Activated CD4-positive, alpha-beta T cell treated with anti-CD3 and anti-CD28 coated beads, Interleukin-2, amount 50 U/mL, for 24 hours (primary cell): ENCODE measurements at regions not wholly inside any gene's neighbourhood (a gene's known extent, or its start where the extent isn't known, plus 50 kb on each side); places are given as distances from the start of the nearest gene placed in this dataset.
"Not testable (repeated sequence)": the region's sequence is repeated elsewhere in the genome, so short reads cannot be mapped to it uniquely, and the experiment has no call there.

Experiments used
- DNase-seq, 2 donors: peaks; one replicate each; pipeline ENCODE4 v3.0.0-alpha.2; 2020; ENCODE audit warnings: low read depth in 1 of 2, low spot score in 1 of 2

DNA sequence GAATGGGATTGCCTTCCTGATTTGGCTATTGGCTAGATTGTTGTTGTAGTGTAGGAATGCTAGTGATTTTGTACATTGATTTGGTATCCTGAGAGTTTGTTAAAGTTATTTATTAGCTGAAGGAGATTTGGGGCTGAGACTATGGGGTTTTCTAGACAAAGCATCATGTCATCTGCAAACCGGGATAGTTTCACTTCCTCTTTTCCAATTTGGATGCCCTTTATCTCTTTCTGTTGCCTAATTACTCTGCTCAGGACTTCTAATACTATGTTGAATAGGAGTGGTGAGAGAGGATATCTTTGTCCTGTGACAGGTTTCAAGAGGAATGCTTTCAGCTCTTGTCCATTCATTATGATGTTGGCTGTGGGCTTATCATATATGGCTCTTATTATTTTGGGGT, 265.7 kb upstream of the MGAT4C start:
- no peak for DNase-seq

- DNase-seq: no peak
These were observed 257.0 kb upstream of the MGAT4C start for GRCh38 chr12:86513226-86513625.

GRCh38 chr12:86496595-86496994, 240.4 kb upstream of the MGAT4C start:
- no peak for DNase-seq

- DNase-seq: no peak
These were observed 228.3 kb upstream of the MGAT4C start for GRCh38 chr12:86484473-86484872.

- no peak for DNase-seq
These were observed 217.0 kb upstream of the MGAT4C start for GRCh38 chr12:86473231-86473630.

DNA sequence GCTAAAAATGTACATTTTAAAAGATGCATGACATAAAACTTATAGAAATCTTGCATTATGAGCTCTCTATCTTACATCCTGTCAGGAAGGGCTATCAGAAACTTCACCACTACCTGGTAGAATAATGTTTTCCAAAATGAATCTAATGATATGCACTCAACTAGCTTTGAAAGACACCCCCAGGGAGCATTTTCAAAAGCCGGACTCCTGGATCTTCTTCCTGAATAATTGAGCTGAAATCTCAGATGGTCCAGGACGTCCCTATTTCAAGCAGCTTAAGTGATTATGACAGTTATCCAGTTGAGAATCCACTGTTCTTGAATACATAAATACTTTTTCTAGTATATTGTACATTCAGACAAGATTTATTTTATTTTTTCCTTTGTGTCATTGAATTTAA, 200.6 kb upstream of the MGAT4C start:
- DNase-seq: no peak

DNA sequence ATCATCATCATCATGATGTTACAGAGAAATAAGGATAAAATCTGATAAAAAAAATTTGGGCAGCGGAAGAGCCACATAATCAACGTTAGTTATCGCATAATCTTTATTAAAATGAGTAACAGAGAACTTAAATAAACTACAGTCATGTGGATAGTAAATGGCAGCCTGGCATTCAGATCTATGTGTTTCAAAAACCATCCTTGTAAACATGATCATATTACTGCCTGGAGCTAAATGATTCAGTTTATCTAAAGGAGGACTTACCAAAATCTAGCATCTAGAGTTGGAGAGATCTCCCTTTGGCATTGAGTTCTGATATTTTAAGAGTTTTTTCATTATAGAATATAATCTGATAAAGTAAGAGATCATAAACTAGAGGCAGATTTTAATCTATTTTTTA, 200.1 kb upstream of the MGAT4C start:
- no peak for DNase-seq

GRCh38 chr12:86445356-86445755, 189.2 kb upstream of the MGAT4C start:
- DNase-seq: no peak

GRCh38 chr12:86435053-86435452, 178.9 kb upstream of the MGAT4C start:
- no peak for DNase-seq

DNA sequence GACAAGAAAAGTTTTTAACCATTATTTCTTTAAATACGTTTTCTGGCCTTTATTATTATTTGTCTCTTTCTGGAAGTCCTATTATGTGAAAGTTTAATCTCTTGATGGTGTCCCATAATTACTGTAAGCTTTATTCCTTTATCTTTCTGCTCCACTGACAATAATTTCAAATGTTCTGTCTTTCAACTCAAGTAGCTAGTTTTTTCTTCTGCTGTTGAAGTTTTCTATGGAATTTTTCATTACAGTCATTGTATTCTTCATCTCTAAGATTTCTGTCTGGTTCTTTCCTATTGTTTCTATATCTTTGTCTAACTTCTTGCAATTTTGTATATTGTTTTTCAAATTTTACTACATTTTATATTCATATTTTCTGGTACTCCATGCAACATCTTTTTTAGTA, 173.6 kb upstream of the MGAT4C start:
- DNase-seq: no peak

DNA sequence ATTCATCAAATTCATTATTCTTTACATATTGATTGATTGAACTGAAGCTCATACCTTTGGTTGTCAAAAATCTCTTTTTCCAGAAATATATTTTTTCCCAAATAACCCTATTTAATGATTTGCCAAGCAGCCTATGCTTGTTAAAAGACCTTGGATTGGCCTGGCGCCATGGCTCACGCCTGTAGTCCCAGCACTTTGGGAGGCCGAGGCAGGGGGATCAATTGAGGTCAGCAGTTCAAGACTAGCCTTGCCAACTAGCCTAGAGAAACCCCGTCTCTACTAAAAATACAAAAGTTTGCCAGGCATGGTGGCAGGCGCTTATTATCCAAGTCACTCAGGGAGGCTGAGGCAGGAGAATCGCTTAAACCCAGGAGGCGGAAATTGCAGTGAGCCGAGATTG, 165.1 kb upstream of the MGAT4C start:
- DNase-seq: no peak

DNA sequence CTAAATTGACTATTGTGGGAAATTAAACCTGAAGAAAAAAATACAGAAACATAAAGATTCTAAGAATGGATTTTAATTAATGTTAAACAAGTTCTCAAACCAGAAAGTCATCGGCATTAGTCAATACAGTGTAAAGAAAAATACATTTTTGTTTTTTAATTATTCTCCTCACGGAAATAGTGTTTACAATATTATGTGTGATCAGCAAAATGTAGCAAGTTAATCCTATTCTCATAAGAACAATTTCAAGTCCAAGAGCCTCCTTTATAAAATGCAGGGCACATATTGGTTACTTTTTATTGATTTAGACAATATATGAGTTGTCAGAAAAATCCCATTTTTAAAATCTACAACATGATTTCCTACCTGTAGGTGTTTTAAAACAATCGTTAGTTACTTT, 158.0 kb upstream of the MGAT4C start:
- no peak for DNase-seq

DNA sequence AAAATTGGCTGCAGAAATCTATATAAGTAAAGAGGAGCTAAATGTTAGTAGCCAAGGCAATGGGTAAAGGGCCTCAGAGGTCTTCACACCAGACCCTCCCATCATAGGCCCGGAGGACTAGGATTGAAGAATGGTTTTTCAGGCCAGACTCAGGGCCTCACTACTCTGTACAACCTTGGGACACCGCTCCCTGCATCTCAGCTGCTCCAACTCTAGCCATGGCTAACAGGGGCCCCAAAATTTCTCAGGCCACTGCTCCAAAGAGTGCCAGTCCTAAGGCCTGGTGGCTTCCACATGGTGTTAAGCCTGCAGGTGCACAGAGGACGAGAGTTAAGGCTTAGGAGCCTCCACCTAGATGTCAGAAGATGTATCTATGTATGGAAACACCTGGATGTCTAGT, 155.5 kb upstream of the MGAT4C start:
- no peak for DNase-seq

- no peak for DNase-seq
These were observed 151.5 kb upstream of the MGAT4C start for GRCh38 chr12:86407620-86408208.

DNA sequence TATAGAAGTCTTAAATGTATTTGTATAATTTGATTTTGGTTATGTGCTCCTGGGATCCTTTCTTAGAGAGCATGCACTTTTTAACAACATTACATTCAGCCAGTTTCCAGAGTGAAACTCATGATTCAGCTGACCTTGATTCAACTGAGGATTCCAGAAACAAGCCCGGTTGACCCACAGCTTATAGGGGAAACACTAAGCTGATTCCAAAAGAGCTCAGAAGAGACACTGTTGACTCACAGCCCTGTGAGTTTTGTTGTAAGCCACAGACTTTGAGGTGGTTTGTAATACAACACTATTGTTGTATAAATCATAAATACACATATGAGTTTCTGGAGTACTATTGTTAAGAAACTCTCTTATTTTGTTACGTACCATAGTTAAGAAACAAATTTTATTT, 133.8 kb upstream of the MGAT4C start:
- DNase-seq: no peak

GRCh38 chr12:86387591-86388145, 131.5 kb upstream of the MGAT4C start:
- DNase-seq: no peak

DNA sequence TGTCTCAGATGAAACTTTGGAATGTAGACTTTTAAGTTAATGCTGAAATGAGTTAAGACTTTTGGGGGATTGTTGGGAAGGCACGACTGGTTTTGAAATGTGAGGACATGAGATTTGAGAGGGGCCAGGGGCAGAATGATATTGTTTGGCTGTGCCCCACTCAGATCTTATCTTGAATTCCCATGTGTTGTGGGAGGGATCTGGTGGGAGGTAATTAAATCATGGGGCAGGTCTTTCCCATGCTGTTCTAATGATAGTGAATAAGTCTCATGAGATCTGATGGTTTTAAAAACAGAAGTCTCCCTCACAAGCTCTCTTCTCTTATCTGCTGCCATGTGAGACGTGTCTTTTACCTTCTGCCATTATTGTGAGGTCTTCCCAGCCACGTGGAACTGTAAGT, 127.6 kb upstream of the MGAT4C start:
- not testable (repeated sequence) for DNase-seq

DNA sequence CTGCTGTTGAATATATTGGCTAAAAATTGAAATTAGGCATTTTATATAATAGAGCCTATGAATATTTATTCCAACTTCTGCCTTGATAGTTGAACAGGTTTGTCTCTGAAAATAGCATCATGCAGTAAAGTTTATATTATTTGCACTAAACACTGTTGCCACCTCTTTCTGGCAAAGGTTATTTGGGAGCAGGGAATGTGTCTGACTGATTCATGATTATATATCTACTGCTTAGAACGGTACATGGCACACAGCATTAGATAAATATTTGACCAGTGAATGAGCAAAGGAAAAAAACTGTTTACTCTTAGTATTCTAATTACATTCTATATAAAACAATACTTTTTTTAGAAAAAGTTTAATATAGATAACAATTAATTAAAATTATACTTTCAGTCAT, 123.1 kb upstream of the MGAT4C start:
- DNase-seq: no peak

GRCh38 chr12:86376052-86376451, 119.9 kb upstream of the MGAT4C start:
- no peak for DNase-seq

DNA sequence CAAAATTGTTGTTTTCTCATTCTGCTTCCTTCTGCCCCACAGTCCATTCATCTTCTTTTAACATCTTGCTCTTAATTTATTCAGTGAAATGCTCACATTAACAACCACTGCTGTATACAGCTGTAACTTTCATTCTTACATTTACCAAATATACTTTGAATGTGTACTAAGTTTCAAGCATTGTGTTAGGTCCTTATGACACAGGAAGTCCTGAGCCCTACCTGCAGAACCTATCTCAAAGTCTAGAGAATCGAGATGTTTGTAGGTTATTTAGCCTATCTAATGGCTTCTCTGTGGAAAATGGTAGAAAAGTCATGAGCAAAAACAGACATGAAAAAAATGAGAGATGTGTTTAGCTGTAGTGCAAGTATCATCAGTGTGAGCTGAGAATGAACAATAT, 117.6 kb upstream of the MGAT4C start:
- no peak for DNase-seq

DNA sequence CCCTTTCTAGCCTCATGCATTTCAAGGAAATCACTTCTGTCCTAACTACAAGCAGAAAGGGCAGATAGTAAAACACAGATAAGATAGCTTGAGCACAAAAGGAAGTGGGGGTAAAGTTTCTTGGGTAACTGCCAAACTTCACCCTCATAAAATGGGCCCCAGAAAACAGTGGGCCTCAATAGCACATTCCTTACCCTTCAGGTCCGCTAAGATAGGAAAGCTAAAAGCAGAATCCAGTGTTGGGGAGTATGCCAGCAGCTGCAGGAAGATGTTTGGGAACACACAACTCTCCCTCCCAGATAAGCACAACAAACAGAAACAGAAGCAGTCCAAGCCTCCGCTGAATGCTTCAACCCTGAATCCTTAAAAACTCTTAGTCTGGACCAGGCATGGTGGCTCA, 110.9 kb upstream of the MGAT4C start:
- DNase-seq: no peak

DNA sequence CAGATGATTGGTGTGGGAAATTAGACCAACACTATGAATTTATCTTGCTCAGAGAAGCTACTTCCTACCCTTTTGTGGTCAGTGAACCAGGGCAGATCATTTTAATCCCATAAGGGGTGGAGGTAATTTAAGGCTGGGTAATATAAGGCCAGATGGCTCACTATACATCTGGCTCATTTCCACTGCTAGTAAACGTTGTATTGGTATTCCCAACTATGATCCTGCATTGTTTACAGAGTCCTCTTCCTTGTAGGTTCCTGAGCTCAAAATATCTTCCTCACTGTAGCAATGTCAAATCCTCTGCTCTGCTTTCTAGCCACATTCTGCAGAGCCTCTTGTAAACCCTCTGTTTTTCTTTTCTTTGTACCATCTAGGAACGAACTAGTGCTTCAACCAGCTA, 93.0 kb upstream of the MGAT4C start:
- no peak for DNase-seq

GRCh38 chr12:86333955-86334522, 77.8 kb upstream of the MGAT4C start:
- DNase-seq: no peak
